ACHN (cell line): ENCODE measurements at regions not wholly inside any gene's neighbourhood (a gene's known extent, or its start where the extent isn't known, plus 50 kb on each side); places are given as distances from the start of the nearest gene placed in this dataset.

Source experiments
- DNase-seq: peaks from one replicate; pipeline ENCODE4 v3.0.0-alpha.2; 2015
- in situ Hi-C: cut with HindIII; loops from 2 replicates; pipeline ENCODE4 v1.10.0; 2017; ENCODE audit warnings: low sequenced_read_pairs, low pct_ligation_motif_present, low pct_unique_long_range_greater_than_20kb

DNA sequence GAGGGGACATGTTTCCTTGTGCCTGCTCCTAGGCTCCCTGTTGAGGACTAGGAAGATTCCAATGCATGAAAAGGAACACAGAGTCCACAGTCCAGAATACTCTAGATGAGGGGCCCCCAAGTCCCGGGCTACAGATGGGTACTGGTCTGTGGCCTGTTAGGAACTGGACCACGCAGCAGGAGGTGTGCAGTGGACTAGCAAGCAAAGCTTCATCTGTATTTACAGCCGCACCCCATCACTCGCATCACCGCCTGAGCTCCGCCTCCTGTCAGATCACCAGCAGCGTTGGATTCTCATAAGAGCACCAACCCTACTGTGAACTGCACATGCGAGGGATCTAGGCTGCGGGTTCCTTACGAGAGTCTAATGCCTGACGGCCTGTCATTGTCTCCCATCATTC lies 233.0 kb upstream of the MKLN1 start:
- in situ Hi-C loops = loop anchor here (25.0 kb wide), 1 partner anchor 343 kb away; no protein-coding TSS in a partner anchor
- DNase-seq = no peak

DNA sequence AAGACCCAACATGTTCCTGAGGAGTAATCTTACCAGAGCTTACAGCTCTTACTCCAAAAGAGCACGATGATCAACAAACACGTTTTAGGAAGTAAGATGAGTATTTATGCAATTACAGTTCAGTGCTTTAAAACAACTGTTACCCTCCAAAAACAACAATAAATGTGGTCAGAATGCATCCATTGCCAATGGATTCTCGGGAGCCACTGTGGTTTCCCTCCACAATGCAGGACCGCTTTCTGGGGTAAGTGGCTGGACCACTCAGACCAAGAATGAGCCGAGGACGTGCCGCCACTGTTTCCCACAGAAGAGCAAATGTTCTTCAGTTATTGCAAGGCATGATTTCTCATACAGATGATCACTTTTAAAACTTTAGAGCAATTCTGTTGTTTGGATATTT lies 232.3 kb upstream of the MKLN1 start:
- in situ Hi-C loops = loop anchor here (25.0 kb wide), 1 partner anchor 342 kb away; no protein-coding TSS in a partner anchor
- no peak for DNase-seq

DNA sequence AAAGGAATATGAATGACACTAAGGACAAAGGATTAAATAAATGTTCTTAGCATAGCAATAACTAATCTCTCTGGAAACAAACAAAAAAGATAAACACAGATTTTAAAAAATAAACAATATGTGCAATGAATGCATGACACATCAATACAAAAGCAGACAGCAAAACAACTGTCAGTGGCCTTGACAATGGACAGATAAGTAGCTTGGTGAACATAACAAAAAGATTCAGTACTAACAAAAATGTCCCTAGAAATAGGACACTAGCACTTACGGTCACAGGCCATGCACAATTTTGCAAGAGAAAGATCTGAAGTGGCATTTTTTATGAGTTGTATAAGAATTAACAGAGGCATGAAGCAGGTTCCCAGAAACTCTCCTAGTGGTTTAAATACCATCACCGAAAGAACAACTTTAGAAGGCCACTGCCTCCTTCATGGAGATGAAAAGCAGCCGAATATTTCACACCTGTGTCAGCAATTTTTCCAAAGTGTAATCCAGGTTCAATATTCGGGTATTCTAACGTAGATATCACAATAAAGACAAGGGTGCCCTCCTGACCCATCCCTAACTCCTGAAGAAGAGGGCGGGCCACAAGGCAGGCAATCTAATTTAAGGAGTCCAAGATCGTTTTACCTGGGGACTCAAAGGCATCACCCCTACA lies 231.3 kb upstream of the MKLN1 start:
- in situ Hi-C loops = loop anchor here (25.0 kb wide), 1 partner anchor 341 kb away; no protein-coding TSS in a partner anchor
- no peak for DNase-seq

DNA sequence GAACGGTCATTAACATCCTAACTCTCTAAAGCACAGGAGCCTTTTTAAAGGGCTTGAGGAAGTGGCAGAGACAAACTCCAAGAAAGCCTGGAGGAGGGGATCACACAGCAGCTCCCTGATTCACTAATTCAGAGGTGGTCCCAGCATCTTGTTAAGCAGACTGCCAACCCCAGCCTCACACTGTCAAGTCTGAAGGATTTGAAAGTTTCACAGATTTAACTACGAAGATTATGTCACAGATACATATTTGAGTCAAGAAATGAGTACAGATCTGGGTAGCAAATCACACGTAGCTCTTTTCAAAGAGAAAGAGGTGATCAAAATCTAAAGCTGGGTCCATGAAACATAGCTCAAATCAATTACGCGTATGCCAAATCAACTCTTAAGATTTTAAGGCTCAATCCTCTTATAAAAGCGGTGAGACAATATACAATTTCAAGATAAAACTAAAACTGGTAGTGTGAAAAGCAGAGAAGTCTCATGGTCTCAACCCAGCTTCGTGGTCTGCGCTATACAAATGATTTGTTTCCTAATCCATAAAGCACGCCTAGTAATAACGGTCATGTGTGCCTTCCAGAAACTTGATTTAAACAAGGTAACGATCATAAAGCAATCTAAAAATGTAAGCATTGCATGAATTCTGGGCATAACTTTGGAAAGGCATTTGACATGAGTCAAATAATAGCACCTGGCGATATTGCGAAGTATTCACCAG lies 229.9 kb upstream of the MKLN1 start:
- no peak for DNase-seq
- in situ Hi-C loops = loop anchor here (25.0 kb wide), 1 partner anchor 339 kb away; no protein-coding TSS in a partner anchor

DNA sequence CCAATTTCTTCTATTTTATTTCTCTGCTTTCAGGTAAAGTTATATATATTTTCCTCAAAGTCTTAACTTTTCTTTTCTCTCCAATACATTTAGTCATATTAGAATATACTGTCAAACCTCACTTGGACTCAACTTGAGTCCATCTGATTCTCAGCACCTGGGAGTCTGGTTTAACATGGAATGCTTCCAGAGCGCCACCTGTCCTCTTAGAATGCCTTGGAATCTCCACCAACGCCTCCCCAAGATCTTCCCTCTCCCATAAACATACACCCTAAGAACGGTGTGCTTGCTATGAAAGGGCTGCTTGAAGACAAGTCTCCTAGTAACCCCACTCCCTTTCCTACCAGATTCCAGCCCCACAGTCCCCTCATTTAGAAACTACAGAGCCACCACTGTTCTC lies 229.1 kb upstream of the MKLN1 start:
- in situ Hi-C loops = loop anchor here (25.0 kb wide), 1 partner anchor 339 kb away; no protein-coding TSS in a partner anchor
- no peak for DNase-seq

DNA sequence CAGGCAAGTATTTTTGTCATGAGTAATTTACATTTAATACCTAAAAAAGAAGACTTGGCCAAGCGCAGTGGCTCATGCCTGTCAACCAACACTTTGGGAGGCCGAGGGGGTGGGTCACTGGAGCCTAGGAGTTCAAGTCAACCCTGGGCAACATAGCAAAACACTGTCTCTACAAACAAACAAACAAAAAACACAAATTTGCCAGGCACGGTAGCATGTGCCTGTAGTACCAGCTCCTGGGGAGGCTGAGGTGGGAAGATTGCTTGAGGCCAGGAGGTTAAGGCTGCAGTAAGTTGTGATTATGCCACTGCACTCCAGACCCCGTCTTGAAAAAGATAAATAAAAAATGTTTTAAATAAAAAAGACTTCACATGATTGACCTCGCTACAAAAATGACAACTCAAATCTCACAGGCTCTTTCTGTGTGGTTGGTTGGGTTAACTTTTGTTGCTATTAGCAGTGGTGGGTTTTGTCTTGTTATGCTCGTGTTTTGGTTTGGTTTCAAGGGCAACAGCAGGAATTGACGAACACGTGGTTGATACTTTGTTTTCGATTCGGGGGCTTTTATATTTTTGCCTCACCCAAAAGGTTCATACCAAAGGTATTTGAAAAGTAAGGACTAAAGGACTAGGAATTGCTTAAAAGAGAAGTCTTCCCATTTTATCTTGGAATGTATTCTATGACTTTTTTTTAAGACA lies 227.2 kb upstream of the MKLN1 start:
- in situ Hi-C loops = no loop called here
- DNase-seq = no peak

DNA sequence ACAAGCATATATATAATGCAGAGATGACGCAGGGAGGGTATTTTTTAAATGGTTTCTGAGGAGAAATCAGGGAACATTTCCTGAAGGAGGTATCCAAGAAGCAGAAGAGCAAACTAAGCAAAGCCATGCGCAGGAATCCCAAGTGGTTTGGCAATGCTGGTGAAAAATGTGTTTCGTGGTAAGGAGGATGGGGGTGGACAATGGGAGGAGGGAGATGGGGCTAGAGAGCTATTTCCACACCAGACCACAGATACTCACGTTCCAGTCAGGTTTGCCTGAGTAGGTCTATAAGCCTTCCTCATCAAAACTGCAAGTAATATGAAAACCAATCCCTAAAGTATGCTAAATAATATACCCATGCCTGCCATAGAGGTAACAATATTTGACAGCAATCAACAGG lies 223.7 kb upstream of the MKLN1 start:
- DNase-seq = peak; percentile 68
- in situ Hi-C loops = no loop called here

DNA sequence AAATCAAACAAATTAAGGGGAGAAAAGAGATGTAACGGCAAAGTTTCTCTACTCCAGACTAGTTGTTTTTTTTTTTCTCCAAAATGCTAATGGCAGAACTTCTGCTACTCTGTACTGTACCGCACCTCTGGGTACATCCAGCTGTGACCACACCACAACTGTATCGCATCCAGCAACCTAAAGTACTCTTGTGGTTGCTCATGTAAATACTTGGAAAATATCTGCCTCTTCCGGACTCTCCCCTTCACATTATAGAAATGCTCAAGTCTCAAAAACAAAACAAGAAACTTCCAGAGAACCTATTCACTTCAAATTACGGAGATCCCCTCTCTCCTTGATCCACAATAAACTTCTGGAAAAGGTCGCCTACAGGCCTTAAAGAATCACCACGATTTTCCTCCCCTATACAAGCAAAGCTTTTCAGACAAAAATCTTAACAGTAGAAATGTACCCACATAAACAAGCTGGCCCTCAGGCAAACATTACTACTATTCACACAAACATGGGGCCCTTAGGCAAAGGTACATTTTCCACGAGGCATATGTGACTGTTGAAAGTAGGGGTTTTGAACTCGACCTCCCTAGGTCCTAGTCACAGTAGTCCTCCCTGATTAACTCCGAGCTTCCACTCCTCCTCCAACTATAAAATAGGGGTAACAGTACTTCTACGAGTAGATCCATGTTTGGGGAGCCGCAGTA lies 222.9 kb upstream of the MKLN1 start:
- in situ Hi-C loops = no loop called here
- no peak for DNase-seq

DNA sequence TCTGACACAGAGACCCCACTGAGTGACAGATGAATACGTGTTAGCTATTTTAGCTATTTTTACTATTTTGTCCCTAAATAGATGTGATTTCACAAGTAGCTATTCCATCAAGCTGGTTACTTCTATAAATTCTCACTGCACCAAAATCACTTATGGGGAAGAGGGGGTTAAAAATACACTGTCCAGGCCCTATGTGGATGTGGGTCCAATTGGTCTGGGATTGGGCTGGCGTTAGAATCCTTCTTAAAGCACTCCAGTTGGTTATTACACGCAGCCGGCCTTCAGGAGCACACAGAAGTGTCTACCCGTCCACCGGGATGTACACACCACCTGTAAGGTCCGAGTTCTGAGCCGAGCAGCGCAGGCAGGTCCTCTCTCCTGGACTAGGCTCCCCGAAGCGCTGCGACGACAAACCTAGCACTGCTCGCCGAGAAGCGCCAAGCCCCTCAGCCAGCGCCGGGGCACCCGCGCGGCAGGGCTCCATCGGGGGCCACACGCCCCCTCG lies 222.3 kb upstream of the MKLN1 start:
- peak; percentile 42 for DNase-seq
- in situ Hi-C loops = no loop called here

DNA sequence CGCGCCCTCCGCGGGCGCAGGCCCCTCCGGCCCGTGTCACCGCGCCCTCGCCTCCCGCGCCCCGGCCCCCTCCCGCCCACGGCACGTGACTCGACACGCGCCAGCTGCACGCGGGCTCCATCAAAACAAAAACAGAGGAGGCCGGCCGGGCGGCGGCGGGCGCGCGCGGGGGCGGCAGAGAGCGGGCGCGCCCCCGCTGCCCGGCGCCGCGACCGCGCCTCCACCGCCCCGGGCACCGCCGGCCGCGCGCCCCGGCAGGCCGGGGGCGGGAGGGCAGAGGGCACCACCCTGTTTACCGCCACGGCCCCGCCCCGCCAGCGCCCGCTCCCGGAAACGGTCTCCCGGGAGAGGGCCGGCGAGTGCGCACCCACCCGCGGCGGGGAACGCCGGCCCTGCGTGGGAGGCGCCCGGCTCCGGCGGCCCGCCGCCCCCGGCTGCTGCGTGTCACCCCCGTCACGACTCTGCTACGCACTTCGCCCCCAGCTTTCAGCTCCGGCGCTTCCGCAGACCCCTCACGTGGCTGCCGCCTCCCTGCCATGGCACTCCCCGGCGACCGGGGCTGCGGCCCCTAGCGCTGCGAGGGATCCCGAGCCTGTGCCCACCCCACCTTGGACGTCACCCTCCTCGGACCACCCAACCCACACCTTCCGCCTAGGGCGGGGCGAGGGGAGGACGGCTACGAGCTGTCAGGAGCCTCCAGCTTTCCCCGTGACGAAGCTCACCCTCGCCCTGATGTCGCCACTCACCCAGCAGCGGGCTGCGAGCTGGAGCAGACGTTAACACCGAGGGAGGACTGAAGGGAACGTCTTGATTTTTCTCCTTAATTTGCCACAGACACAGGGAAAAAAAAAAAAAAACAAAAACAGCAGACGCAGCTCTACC lies 221.6 kb upstream of the MKLN1 start:
- in situ Hi-C loops = no loop called here
- DNase-seq = peak; percentile 79

DNA sequence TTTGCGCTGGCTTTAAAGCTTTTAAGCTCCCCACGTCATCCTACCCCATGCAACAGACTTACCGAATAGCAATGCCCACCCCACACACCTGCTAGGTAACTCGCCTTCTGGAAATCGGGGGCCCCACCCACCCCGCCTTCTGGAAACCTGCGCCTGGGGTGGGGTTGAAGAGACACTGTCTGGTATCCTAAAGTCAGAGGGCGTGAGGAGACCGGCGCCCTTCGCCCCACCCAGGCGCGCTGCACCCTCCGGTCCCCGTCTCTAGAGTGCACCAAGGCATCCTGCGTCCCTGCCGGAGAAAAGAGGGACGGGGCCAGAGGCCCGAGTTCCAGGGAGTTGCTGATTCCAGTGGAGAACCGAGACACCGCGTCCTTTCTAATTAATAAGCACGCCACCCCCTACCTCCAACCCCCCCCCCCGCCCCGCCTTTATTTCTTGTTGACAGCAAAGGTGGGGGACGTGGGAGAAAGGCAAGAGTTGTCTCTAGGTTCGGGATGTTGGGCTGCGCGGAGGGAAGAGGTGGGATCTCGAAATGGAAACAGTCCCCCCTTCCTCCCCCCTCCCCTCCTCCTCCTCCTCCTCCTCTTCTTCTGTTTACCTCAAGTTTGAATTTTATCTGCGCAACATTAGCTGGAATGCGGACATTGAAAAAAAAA lies 220.9 kb upstream of the MKLN1 start:
- DNase-seq = peak; percentile 62
- in situ Hi-C loops = no loop called here

DNA sequence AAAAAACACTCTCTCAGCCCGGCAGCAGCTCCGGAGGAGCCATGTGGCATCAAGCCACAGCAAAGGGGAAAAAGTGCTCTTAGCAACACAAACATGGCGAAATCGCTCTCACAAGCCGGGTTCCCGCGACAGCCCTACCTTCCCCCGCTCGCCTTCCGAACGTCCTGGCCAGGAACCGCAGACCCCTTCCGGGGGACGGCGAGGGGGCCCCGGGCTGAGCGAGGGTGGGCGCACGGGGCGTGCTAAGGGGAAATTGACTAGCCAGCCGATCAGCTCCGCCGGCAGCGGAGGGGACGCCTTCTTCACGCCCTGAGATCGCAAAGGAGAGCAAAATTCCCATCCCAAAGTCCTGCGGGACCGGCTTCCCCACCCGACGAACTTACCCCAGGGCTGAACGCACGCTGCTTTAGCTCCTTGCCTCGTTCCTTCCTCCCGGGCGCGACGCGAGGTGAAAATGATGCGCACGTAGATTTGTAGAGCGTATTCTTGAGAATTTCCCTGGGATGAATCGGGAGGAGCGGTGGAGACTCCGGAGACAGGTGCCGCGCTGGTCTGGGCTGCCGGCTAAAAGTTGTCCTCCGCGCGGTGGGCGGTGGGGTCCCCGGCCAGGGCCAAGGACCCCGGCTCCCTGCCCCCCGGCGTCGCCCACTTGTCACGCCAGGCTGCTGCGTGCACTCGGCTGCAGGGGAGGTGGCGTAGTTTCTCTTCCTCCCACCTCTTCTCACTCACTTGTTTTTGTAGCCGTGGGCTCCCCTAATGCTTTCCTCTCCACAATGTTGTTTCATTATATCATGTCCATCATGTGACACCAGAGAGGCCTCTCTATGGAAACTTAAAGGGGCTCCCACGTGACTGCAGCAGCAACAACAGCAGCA lies 220.1 kb upstream of the MKLN1 start:
- in situ Hi-C loops = no loop called here
- peak; percentile 81 for DNase-seq

DNA sequence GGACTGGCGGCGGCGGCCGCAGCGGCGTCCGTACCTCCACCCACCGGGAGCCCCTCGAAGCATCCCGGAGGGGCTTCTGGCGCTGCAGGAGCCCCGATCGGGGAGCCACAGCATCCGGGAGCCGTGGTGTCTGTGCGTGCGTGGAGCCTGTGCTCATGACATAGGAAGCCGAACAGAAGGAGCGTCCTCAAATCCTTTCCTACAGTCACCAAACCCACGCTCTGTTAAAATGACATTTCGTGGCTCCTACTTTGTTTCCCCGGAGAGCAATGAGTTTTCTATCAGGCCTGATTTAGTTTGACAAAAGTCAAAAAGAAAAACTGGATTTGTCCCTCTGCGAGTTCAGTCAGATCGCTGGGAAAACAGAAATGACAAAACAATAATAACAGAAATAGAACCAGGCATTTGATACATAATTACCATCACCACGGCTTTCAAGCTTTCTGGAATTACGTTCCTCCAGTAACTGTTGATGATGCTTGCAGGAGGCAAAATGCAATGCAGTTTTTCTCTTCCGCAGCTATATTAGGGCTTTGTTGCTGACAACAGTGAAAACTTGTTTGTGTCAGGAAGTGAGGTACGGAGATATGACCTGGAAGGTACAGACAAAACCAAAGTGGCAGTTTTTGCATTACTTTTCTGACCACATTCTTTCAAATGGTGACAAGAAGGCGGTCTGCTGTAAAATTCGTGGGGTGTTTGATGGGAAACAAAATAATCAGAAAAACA lies 219.3 kb upstream of the MKLN1 start:
- in situ Hi-C loops = no loop called here

DNA sequence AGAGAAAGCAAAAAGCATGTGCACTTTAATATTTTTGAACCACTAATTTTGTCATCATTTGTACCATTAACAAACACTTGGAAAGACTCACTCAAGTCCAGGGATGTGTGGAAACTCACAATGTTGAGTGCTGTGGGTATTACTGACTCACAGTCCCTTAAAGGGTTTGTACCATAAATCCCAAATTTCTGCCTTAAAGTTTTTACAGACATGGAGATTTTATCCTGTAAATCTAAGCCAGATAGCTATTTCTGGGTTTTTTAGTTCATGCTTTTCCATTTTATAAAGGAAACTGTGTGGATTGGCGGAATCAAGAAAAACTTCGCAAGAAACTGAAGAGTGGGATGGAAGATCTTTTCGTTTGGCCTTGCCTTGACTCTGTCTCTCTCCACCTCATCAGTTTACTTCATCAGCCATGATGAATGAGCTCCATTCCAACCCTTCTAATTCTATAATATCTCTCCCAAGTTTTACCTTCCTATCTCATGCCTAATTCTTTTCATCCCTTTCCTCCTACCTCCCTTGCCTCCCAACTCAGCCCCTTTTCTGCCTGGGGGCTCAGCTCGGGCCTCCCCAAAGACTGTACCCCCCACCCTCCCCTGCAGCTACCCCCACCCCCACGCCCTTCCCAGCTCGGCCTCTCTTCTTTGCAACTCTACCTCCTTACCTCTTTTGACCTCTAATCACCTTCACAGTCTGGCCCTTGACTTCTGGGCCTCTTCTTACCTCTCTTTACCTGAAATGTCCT lies 218.5 kb upstream of the MKLN1 start:
- in situ Hi-C loops = no loop called here
- peak; percentile 37 for DNase-seq

More for the DNA sequence above, 219.3 kb upstream of the MKLN1 start:
- DNase-seq = peak; percentile 32

DNA sequence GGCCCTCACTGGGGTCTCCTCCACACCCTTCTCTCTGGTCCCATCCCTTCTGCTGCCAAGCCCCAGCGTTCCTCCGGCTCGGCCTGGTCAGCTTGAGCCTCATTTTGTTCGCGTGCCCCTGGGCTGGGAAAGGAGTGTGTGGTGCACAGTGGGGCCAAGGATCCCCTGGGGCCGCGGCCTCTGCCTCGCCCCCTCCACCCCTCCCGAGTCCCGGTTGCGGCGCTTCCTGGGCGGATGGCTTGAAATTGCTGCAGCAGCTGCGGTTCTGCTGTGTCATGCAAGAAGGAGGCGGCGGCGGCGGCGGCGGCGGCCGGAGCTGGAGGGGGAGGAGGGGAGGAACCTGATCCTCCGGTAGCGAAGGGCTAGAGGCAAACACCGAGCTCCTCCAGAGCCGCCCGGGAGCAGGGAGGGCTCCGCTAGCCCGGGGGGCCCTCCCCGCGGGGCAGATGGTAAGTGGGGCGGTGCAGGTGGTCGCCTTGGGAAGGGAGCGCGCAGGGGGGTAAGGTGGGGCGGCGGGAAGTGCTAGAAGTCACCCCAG lies 217.8 kb upstream of the MKLN1 start:
- peak; percentile 91 for DNase-seq
- in situ Hi-C loops = no loop called here
